ENCODE measurements at regions not wholly inside any gene's neighbourhood (a gene's known extent, or its start where the extent isn't known, plus 50 kb on each side); places are given as distances from the start of the nearest gene placed in this dataset.

DNA sequence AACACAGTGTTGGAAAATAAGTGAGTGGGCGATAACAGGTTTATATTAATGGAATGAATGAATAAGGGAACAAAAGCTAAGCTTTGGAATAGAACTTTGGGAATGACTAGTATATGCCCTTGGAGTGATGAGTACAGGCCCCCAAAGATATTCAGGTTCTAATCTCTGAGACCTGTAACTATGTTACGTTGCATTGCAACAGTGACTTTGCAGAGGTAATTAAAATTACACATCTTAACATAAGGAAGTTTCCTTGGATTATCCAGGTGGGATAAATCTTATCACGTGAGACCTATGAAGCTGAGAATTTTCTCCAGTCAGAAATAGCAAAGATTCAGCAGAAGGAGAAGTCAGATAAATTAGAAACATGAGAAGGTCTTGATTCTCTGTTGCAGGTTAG, 661.5 kb upstream of the LINC00305 start:
- Histone ChIP-seq H3K79me2 (ENCODE audit: insufficient read depth, low read length) (no peaks in the 10 kb centered on the region), H3K27ac (ENCODE audit: low read depth, low read length) (no peak overlapping the region), H3K4me2 (ENCODE audit: low read depth, low read length, poor library complexity, severe bottlenecking) (no peak overlapping the region), H3K4me3 (ENCODE audit: insufficient read depth, low read length, poor library complexity, severe bottlenecking) (no peak overlapping the region), H3F3A (ENCODE audit: insufficient read depth) (no peaks in the 10 kb centered on the region), H3K9ac (ENCODE audit: low read length) (no peak overlapping the region), H3K27me3 (ENCODE audit: low read length) (no peaks in the 10 kb centered on the region), H2AFZ (ENCODE audit: low read depth, low read length, severe bottlenecking) (no peak overlapping the region), H3K9me3 (ENCODE audit: insufficient read depth, low read length) (no peaks in the 10 kb centered on the region), H4K20me1 (ENCODE audit: low read depth, low read length) (no peaks in the 10 kb centered on the region), H3K9me2 (replicated peaks; ENCODE audit: insufficient read depth, low read length) (no peaks in the 10 kb centered on the region), H3K36me3 (ENCODE audit: low read length) (no peaks in the 10 kb centered on the region)
- TF ChIP-seq, protein P1, sequence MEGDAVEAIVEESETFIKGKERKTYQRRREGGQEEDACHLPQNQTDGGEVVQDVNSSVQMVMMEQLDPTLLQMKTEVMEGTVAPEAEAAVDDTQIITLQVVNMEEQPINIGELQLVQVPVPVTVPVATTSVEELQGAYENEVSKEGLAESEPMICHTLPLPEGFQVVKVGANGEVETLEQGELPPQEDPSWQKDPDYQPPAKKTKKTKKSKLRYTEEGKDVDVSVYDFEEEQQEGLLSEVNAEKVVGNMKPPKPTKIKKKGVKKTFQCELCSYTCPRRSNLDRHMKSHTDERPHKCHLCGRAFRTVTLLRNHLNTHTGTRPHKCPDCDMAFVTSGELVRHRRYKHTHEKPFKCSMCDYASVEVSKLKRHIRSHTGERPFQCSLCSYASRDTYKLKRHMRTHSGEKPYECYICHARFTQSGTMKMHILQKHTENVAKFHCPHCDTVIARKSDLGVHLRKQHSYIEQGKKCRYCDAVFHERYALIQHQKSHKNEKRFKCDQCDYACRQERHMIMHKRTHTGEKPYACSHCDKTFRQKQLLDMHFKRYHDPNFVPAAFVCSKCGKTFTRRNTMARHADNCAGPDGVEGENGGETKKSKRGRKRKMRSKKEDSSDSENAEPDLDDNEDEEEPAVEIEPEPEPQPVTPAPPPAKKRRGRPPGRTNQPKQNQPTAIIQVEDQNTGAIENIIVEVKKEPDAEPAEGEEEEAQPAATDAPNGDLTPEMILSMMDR (IDR thresholded peaks at IDR 0.05; ENCODE audit: insufficient read depth, low read length, poor library complexity, severe bottlenecking) = no peak
- no peak for TF ChIP-seq EZH2phosphoT487 (conservative IDR thresholded peaks at IDR 0.05; ENCODE audit: low read length)

DNA sequence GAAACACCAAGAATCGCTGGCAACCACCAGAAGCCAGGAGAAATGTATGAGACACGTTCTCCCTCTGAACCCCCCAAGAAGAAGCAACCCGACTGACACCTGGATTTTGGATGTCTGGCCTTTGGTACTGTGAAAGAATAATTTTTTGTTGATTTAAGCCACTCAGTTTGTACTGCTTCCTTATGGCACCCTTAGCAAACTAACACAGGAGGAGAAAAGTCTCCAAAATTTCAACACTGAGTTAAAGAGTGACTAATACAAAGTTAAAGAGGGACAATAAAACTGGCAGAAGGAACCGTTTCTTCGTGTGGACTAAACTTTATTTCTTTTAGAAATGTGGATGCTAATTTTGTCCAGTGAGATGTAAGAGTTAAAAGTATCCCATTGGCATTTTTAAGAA, 660.9 kb upstream of the LINC00305 start:
- Histone ChIP-seq H3K27ac (ENCODE audit: low read depth, low read length) (no peak overlapping the region), H3F3A (ENCODE audit: insufficient read depth) (no peaks in the 10 kb centered on the region), H3K4me3 (ENCODE audit: insufficient read depth, low read length, poor library complexity, severe bottlenecking) (no peak overlapping the region), H3K4me2 (ENCODE audit: low read depth, low read length, poor library complexity, severe bottlenecking) (no peak overlapping the region), H3K9me2 (replicated peaks; ENCODE audit: insufficient read depth, low read length) (no peaks in the 10 kb centered on the region), H3K27me3 (ENCODE audit: low read length) (no peaks in the 10 kb centered on the region), H2AFZ (ENCODE audit: low read depth, low read length, severe bottlenecking) (no peak overlapping the region), H3K9me3 (ENCODE audit: insufficient read depth, low read length) (no peaks in the 10 kb centered on the region), H3K36me3 (ENCODE audit: low read length) (no peaks in the 10 kb centered on the region), H3K9ac (ENCODE audit: low read length) (no peak overlapping the region), H4K20me1 (ENCODE audit: low read depth, low read length) (no peaks in the 10 kb centered on the region), H3K79me2 (ENCODE audit: insufficient read depth, low read length) (no peaks in the 10 kb centered on the region)
- TF ChIP-seq, protein P1 (IDR thresholded peaks at IDR 0.05; ENCODE audit: insufficient read depth, low read length, poor library complexity, severe bottlenecking) = no peak
- no peak for TF ChIP-seq EZH2phosphoT487 (conservative IDR thresholded peaks at IDR 0.05; ENCODE audit: low read length)

- H2AFZ ChIP-seq (ENCODE audit: low read depth, low read length, severe bottlenecking) = no peak overlapping the region
- no peaks in the 10 kb centered on the region for H3K79me2 ChIP-seq (ENCODE audit: insufficient read depth, low read length)
- H3K4me3 ChIP-seq (ENCODE audit: insufficient read depth, low read length, poor library complexity, severe bottlenecking) = no peak overlapping the region
- H3K9me2 ChIP-seq (replicated peaks; ENCODE audit: insufficient read depth, low read length) = no peaks in the 10 kb centered on the region
- H3K27me3 ChIP-seq (ENCODE audit: low read length) = no peaks in the 10 kb centered on the region
- no peak overlapping the region for H3K4me2 ChIP-seq (ENCODE audit: low read depth, low read length, poor library complexity, severe bottlenecking)
- no peaks in the 10 kb centered on the region for H3K36me3 ChIP-seq (ENCODE audit: low read length)
- H3F3A ChIP-seq (ENCODE audit: insufficient read depth) = no peaks in the 10 kb centered on the region
- H3K27ac ChIP-seq (ENCODE audit: low read depth, low read length) = no peak overlapping the region
- H4K20me1 ChIP-seq (ENCODE audit: low read depth, low read length) = no peaks in the 10 kb centered on the region
- no peaks in the 10 kb centered on the region for H3K9me3 ChIP-seq (ENCODE audit: insufficient read depth, low read length)
- H3K9ac ChIP-seq (ENCODE audit: low read length) = no peak overlapping the region
- TF ChIP-seq EZH2phosphoT487 (conservative IDR thresholded peaks at IDR 0.05; ENCODE audit: low read length) = no peak
- TF ChIP-seq, protein P1 (IDR thresholded peaks at IDR 0.05; ENCODE audit: insufficient read depth, low read length, poor library complexity, severe bottlenecking) = no peak
These were observed 658.7 kb upstream of the LINC00305 start for GRCh38 chr18:64807560-64807959.

All from SU-DHL-6 (cell line).